SKM-1 treated with dmso at 0.1 percent for 144 hours (cell line): ENCODE measurements at regions not wholly inside any gene's neighbourhood (a gene's known extent, or its start where the extent isn't known, plus 50 kb on each side); places are given as distances from the start of the nearest gene placed in this dataset.

ENCODE experiments used
- DNase-seq: peaks from one replicate; lab custom pipeline; 2025; ENCODE audit not compliant: unreplicated experiment; lab: John Stamatoyannopoulos, UW

DNA sequence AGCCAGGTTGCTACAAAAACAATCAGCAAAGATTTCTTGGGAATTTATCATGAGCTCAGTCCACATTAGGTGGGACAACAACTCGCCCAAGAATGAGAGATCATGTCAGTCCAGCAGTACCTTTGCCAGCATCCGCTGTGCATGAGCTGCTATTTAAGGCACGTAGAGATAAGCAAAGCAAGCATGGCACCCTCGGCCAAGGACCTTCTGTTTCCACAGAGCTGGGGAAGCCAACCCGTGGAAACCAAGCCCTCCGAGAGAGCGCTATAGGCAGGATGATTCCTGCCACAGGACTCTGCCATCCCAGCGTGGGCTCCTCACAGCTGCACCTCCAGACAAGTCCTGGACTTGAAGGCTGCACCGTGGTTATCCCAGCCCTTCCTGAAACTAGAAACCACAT lies 189.5 kb upstream of the PPP1R26 start:
- DNase-seq: no peak

GRCh38 chr9:135290566-135290965 lies 189.0 kb upstream of the PPP1R26 start:
- no peak for DNase-seq

DNA sequence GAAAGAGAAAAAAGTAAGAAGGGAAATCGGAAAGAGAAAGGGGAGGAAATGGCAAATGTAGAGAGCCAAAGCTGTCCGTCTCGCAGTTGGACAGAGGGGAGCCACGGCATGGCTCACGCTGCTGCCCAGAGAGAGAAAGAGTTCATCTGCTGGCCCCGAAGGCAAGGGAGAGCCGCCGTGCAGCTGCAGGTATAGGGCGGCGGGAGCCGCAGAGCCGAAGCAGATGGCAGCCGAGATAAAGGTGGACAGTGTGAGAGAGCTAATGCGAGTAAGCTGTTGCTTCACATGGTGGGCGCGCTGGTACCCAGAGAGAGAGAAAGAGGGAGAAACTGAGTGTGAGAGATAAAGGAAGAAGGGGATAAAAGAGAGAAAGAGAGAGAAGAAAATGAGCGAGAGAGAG lies 188.4 kb upstream of the PPP1R26 start:
- DNase-seq: no peak

- DNase-seq: no peak
Observed at GRCh38 chr9:135294836-135295235, 184.7 kb upstream of the PPP1R26 start.

DNA sequence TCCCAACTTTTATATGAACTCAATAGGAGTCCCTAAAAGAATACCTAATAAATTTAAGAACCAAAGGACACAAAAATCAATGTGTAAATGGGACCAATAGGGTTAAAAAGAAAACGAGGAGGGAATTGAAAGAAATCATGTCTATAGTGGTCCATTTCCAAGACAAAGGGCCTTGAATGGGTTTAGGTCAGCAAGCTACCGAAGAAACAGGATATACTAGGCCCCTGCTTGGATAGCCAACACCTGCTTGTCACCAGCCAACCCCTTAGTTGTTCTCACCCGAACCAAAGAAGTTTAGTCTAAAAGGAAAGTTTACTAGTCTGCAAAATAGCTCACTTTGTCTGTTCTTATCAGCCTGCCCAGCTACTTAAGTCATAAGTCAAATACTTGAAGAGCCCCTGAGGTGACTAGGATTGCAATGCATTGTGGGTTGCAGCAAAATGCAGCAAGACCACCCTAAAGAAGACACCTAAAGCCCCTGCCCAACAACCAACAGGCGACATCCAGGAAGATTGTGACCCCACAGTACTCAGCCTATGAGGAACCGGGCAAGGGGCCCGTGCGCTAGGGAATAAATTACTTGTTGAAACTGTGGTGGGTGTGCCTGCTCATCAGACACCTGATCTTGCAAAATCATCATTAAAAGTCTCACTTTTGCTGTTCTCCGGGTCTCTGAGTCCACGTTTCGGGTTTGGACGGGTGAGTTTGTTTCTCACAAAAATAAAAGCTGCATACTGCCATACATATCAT lies 183.9 kb upstream of the PPP1R26 start:
- DNase-seq: no peak

- DNase-seq: no peak
Observed at GRCh38 chr9:135296735-135297455, 182.7 kb upstream of the PPP1R26 start.

GRCh38 chr9:135297456-135298075 lies 182.0 kb upstream of the PPP1R26 start:
- DNase-seq: no peak

DNA sequence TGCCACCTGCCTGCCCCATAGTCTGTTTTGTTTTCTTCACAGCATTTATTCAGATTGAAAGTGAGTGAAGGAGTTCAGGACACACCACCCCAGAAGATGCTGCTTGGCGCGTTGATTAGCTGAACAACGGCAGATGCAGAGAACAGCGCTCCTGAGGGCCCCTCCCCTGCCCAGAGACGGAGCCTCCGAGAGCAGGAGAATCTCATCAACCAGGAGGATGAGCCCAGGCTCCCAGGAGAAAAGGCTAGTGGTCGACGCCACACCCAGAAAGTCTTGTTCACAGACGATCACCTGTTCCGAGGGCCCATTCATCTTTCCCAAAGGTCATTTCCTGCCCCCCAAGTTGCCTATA lies 180.4 kb upstream of the PPP1R26 start:
- no peak for DNase-seq

DNA sequence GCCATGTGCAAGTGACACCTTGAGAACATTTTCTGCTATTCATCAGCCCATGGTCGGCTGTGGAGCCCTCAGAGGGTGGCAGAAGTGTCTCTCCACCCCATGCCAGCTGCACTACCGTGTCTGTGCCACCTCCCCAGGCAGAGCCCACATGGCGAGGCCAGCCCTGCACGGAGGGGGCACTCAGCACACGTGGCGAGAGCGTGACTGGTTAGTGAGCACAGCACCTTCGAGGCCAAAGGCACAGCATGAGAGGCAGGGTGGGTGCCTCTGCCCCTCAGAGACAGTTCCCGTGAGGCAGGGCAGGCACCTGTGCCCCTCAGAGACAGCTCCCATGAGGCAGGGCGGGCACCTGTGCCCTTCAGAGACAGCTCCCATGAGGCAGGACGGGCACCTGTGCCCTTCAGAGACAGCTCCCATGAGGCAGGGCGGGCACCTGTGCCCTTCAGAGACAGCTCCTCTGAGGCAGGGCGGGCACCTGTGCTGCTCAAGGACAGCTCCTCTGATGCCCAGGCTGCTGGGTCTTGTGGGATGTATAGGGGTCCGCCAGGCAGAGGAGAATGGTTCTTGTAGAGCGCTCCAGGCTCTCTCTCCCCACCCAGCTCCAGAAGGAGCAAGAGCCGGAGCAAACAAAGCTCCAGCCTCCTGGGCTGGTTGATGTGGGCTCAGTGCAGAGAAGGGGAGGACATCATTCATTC lies 179.8 kb upstream of the PPP1R26 start:
- DNase-seq: no peak

DNA sequence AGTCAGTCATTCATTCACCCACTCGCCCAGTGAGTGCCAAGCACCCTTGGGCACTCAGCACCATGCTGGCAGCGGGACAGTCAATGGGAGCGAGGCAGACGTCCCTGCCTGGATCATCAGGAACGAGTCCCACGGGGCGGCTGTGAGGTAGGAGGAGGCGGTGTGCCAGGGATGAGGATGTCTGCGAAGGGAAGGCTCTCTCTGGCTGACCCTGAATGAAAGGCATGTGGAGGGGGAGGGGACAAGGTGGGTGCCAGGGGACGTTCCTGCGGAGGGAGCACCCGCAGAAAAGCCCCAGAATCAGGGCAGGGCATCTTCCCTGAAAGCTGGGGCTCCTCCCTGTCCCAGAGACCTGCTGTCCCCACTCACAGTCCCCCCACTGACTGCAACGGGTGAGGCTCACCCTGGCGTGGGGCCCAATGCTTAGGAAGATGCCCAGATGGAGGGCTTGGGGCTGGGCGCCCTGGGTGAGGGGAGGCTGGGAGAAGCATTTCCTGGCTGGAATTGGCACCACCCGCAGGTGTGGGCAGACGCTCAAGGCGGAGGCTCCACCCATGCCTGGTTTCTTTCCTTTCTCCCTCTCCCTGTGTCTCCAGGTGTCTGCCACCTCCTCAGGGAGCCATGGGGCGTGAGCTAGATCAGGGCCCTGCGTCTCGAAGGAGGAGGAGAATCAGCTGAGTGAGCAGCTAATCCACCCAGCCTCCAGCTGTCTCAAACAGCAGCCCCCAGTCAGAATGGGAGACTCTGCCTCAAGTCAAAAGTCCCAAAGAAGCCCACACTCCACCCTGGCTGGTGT lies 179.0 kb upstream of the PPP1R26 start:
- DNase-seq: no peak

DNA sequence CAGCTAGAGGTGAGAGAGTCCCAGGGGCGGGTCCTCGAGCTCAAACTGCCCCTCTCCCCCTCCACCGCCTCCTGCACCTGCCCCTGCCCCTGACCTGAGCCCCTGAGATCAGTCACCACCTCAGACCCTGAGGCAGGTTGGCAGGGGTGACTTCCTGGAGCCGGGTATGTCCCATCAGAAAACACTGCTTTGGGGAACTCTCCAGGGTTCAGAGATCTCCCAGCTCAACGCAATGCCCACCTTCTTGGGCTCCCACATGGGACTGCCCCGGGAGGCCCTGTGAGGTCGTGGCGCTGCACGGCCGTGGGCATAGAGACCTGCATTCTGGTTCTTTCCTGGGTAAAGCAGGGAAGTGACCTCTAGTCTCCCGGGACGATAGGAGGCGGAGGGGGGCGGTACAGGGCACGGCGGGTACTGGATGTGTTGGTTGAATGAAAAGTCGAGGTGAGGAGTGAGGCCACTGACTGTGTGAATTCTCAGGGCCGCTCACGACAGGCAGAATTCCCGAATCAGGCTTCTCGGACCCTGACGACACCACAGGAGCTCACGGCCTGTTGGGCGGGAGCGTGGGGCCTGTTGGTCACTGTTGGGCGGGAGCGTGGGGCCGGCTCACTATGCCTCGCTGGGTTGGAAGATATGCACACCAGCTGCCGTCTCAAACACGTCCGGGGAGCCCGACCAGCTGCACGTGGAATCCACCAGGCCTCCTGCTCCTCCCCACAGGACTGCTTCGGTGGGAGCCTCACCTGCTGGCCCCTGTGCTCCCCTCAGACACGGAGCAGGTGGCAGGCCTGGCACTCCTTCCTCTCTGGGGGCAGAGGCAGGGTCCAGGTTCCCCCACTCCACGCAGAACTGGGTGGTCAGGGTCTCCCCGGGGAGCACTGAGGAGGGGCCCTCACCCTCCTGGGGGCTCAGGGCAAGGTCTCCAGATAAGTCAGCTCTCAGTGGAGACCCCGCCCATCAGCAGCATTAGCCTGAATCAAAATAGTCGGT lies 178.0 kb upstream of the PPP1R26 start:
- DNase-seq: no peak

DNA sequence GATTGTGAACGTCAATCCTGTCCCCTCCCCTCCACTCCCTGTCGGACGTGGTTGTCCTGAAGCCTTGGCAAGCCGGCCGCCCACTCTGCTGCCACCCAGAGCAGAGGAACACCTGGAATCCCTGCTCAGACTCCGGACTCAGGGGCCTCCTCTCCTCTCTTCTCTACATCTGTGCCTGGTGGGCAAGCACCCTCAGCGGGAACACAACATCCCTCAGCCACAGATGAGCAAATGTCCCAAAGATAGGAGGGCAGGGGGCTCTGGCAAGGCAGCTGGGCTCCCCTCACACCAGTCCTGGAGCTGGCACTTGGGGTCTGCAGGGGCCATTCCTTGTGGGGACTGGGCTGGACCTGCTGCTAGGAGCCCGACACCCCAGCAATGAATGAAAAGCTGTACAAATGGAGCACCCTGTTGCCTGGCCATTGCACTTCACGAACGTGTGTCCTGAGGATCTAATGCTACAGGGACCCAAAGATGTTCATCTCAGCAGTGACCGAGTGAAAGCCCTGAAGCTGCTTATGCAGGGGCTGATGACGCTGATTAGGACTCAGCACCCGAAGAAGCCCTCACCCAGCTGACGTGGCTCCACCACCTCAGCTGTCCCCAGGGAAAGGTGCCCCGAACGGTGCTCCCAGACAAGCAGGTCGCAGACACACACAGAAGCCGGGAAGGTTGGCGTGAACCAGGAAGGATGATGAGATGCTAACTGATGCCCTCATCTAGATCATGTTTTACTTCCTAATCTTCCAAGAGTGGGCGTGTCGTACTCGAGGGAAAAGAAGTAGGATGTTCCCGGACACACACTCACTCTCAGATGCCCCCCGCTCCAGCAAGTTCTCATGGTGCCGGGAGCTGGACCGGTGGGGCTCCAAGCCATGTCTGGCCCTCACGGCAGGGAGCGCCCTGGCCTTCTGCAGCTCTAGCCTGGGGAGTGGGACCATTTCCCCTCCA lies 177.0 kb upstream of the PPP1R26 start:
- DNase-seq: no peak

DNA sequence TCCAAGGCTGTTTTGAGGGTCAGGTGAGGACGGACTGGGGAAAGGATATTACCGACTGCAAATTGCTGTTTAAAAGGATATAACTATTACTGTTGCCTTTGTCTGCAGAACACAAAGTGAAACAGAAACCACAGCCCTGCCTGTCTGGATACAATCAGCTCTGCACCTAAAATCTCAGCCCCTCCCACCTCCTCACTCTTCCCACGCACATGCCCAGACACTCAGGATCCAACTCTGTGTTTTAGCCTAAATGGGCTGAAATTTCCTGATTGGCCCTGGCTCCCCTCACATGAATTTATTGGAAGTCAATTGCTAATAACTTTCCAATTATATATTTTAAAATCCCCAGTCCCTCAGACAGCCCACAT lies 176.3 kb upstream of the PPP1R26 start:
- no peak for DNase-seq

DNA sequence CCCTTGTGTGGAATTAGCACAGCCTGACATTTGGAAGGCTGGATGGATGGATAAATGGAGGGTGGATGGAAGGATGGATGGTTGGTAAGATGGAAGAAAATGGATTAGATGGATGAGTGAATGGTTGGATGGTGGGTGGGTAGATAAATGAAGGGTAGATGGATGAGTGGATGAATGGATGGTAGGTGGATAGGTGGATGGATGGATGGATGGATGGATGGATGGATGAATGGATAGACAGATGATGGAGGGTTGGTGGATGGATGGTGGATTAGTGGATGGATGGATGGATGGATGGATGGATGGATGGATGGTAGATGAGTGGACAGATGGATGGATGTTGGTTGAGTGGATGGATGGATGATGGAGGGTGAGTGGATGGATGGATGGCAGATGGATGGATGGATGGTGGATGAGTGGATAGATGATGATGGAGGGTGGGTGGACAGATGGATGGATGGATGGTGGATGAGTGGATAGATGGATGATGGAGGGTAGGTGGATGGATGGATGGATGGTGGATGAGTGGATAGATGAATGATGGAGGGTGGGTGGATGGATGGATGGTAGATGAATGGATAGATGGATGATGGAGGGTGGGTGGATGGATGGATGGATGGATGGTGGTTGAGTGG lies 175.6 kb upstream of the PPP1R26 start:
- no peak for DNase-seq

DNA sequence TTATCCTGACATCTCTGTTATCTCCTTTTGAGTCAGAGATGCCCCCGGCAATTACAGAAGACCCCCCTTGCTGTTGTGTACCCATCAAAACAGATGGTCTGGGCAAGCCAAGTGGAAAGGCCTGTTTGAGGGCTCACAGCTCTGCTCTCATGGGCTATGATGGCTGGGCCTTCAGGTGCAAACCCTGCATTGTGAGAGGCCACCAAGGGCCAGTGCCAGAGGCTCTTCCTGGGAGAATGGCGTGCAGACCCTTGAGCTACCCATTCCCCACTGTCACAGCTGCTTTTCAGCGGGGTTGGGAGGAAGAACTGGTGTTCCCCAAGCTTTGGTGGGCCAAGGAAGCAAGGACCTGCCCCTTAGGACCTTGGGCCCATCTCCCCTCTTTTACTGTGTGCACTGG lies 174.7 kb upstream of the PPP1R26 start:
- no peak for DNase-seq

DNA sequence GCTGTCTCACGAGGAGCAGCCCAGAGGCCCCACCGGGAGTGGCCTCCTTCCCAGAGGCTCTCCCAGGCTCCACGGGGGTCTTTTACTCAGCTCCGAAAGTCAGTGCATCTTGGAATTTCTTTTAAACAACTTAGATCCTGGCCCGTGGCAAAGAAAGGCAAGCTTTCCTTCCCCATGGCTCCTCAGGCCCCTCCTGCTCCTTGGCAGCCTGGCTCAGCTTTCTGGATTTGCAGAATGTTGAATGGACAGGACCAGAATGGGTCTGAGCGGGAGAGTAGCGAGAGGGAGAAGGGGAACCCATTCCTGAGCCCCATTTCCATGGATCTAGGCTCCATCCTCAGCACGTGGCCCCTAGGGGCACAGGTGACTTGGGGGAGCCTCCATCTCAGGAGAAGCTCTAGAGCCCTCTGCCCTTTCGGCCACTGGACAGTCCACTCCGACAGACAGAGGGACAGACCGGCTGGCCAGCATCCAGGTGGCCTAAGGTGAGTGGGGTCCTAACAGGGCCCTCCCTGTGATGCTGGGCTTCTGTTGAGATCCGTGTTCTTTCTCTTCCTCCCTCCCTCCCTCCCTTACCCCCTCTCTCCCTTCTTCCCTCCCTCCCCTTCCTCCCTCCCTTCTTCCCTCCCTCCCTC lies 173.9 kb upstream of the PPP1R26 start:
- DNase-seq: no peak

- DNase-seq: no peak
Observed at GRCh38 chr9:135306699-135307098, 172.9 kb upstream of the PPP1R26 start.

- DNase-seq: no peak
Observed at GRCh38 chr9:135307300-135307699, 172.3 kb upstream of the PPP1R26 start.
